ENCODE measurements at regions not wholly inside any gene's neighbourhood (a gene's known extent, or its start where the extent isn't known, plus 50 kb on each side); places are given as distances from the start of the nearest gene placed in this dataset.
"Not testable (repeated sequence)": the region's sequence is repeated elsewhere in the genome, so short reads cannot be mapped to it uniquely, and the experiment has no call there.

- Histone ChIP-seq H3K4me2 (no peak overlapping the region), H3K27ac (no peak overlapping the region), H3K4me1 (no peaks in the 10 kb centered on the region), H3K9me3 (no peaks in the 10 kb centered on the region), H3K36me3 (no peaks in the 10 kb centered on the region), H3K9ac (no peak overlapping the region), H4K20me1 (no peaks in the 10 kb centered on the region), H3K4me3 (no peak overlapping the region), H3K27me3 (no peaks in the 10 kb centered on the region)
- TF ChIP-seq Cebpa-rat (IDR thresholded peaks at IDR 0.05): no peak
These were observed 56.0 kb upstream of the LRPPRC start for GRCh38 chr2:44051593-44052347.

DNA sequence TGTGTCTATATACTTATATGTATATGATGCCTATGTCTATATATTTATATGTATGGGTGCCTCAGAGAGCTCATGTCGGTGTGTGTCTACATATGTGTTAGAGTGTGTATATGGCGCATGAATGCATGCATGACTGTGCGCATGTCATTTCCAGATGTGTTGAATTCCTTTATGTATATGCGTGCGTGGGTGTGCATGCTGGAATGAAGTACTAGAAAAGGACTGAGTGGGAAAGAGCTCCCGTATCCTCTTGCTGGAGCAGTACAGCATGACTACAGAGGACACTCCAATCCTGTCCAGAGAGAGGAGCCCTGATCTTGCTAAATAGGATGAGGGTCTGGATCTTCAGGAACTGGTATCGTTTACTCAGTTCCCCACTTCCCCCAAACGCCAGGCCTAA lies 56.8 kb upstream of the LRPPRC start:
- H3K9me3 ChIP-seq: no peaks in the 10 kb centered on the region
- H3K27me3 ChIP-seq: no peaks in the 10 kb centered on the region
- H3K9ac ChIP-seq: no peak overlapping the region
- H3K4me1 ChIP-seq: no peaks in the 10 kb centered on the region
- H3K36me3 ChIP-seq: no peaks in the 10 kb centered on the region
- H3K4me2 ChIP-seq: no peak overlapping the region
- H4K20me1 ChIP-seq: no peaks in the 10 kb centered on the region
- TF ChIP-seq Cebpa-rat (IDR thresholded peaks at IDR 0.05): no peak
- no peak overlapping the region for H3K4me3 ChIP-seq
- no peak overlapping the region for H3K27ac ChIP-seq

GRCh38 chr2:44053052-44053451 lies 57.3 kb upstream of the LRPPRC start:
- Histone ChIP-seq H3K4me3 (no peak overlapping the region), H3K9ac (no peak overlapping the region), H3K4me1 (no peaks in the 10 kb centered on the region), H3K9me3 (no peaks in the 10 kb centered on the region), H4K20me1 (no peaks in the 10 kb centered on the region), H3K4me2 (no peak overlapping the region), H3K27me3 (no peaks in the 10 kb centered on the region), H3K36me3 (no peaks in the 10 kb centered on the region), H3K27ac (no peak overlapping the region)
- no peak for TF ChIP-seq Cebpa-rat (IDR thresholded peaks at IDR 0.05)

- TF ChIP-seq Cebpa-rat (IDR thresholded peaks at IDR 0.05): no peak
- Histone ChIP-seq H3K4me1 (no peaks in the 10 kb centered on the region), H3K27ac (no peak overlapping the region), H3K27me3 (no peaks in the 10 kb centered on the region), H3K9ac (no peak overlapping the region), H4K20me1 (no peaks in the 10 kb centered on the region), H3K4me3 (no peak overlapping the region), H3K36me3 (no peaks in the 10 kb centered on the region), H3K4me2 (no peak overlapping the region), H3K9me3 (no peaks in the 10 kb centered on the region)
These were observed 57.7 kb upstream of the LRPPRC start for GRCh38 chr2:44053456-44053855.

GRCh38 chr2:44055229-44055628 lies 59.4 kb upstream of the LRPPRC start:
- no peak overlapping the region for H3K9ac ChIP-seq

GRCh38 chr2:44055664-44056063 lies 59.9 kb upstream of the LRPPRC start:
- TF ChIP-seq Cebpa-rat (IDR thresholded peaks at IDR 0.05): no peak
- Histone ChIP-seq H4K20me1 (no peaks in the 10 kb centered on the region), H3K36me3 (no peaks in the 10 kb centered on the region), H3K4me3 (no peak overlapping the region), H3K9me3 (peaks cover 14% of the 10 kb centered on the region), H3K4me1 (no peaks in the 10 kb centered on the region), H3K9ac (no peak overlapping the region), H3K4me2 (no peak overlapping the region), H3K27me3 (no peaks in the 10 kb centered on the region), H3K27ac (no peak overlapping the region)

More at GRCh38 chr2:44055229-44055628, 59.4 kb upstream of the LRPPRC start:
- H3K36me3 ChIP-seq: no peaks in the 10 kb centered on the region
- no peak overlapping the region for H3K27ac ChIP-seq
- H3K4me1 ChIP-seq: no peaks in the 10 kb centered on the region
- H3K9me3 ChIP-seq: peaks cover 12% of the 10 kb centered on the region
- no peak overlapping the region for H3K4me2 ChIP-seq
- no peaks in the 10 kb centered on the region for H4K20me1 ChIP-seq
- no peak overlapping the region for H3K4me3 ChIP-seq
- no peaks in the 10 kb centered on the region for H3K27me3 ChIP-seq
- no peak for TF ChIP-seq Cebpa-rat (IDR thresholded peaks at IDR 0.05)

GRCh38 chr2:44056947-44057346 lies 61.2 kb upstream of the LRPPRC start:
- TF ChIP-seq Cebpa-rat (IDR thresholded peaks at IDR 0.05): no peak
- no peak overlapping the region for H3K9ac ChIP-seq
- no peak overlapping the region for H3K27ac ChIP-seq
- no peaks in the 10 kb centered on the region for H3K27me3 ChIP-seq
- H3K4me1 ChIP-seq: no peaks in the 10 kb centered on the region
- H3K9me3 ChIP-seq: peaks cover 14% of the 10 kb centered on the region
- H3K36me3 ChIP-seq: no peaks in the 10 kb centered on the region
- no peaks in the 10 kb centered on the region for H4K20me1 ChIP-seq
- H3K4me3 ChIP-seq: no peak overlapping the region
- no peak overlapping the region for H3K4me2 ChIP-seq

DNA sequence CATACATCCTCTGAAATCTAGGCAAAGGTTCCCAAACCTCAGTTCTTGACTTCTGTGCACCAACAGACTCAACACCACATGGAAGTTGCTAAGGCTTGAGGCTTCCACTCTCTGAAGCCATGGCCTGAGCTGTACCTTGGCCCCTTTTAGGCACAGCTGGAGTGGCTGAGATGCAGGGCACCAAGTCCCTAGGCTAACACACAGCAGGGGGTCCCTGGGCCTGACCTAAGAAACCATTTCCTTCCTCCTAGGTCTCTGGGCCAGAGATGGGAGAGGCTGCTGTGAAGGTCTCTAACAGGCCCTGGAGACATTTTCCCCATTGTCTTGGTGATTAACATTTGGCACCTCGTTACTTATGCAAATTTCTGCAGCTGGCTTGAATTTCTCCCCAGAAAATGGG lies 64.5 kb upstream of the LRPPRC start:
- H3K9me3 ChIP-seq: peaks cover 14% of the 10 kb centered on the region
- H3K27ac ChIP-seq, H3K4me1 ChIP-seq, H3K36me3 ChIP-seq, H3K4me2 ChIP-seq, H3K27me3 ChIP-seq, H4K20me1 ChIP-seq, H3K9ac ChIP-seq, H3K4me3 ChIP-seq: not testable (repeated sequence)

DNA sequence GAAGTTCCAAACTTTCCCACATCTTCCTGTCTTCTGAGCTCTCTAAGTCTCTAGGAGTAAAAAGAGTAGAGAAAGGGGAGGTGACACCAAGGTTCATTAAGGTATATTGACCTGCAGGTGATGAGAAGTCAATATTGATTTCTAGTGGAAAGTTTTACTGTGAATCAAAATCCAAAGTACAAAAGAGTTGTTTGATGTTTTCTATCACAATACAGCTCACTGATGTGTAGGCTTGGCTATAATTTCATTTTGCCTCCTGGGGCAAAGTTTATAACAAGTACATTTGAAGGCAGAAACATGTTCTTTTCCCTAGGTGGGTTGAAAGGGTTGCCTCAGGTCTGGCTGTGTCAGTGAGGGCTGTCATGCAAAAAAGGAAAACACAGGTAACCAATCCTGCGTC lies 65.2 kb upstream of the LRPPRC start:
- Histone ChIP-seq H3K27ac (no peak overlapping the region), H4K20me1 (no peaks in the 10 kb centered on the region), H3K9me3 (peaks cover 14% of the 10 kb centered on the region), H3K4me3 (no peak overlapping the region), H3K4me1 (no peaks in the 10 kb centered on the region), H3K4me2 (no peak overlapping the region), H3K9ac (no peak overlapping the region), H3K36me3 (no peaks in the 10 kb centered on the region), H3K27me3 (no peaks in the 10 kb centered on the region)
- no peak for TF ChIP-seq Cebpa-rat (IDR thresholded peaks at IDR 0.05)

- Histone ChIP-seq H3K4me3 (no peak overlapping the region), H3K9me3 (peaks cover 14% of the 10 kb centered on the region), H3K9ac (no peak overlapping the region), H3K27ac (no peak overlapping the region), H3K4me1 (no peaks in the 10 kb centered on the region), H3K4me2 (no peak overlapping the region), H4K20me1 (no peaks in the 10 kb centered on the region), H3K36me3 (no peaks in the 10 kb centered on the region), H3K27me3 (no peaks in the 10 kb centered on the region)
- no peak for TF ChIP-seq Cebpa-rat (IDR thresholded peaks at IDR 0.05)
These were observed 65.7 kb upstream of the LRPPRC start for GRCh38 chr2:44061469-44061868.

DNA sequence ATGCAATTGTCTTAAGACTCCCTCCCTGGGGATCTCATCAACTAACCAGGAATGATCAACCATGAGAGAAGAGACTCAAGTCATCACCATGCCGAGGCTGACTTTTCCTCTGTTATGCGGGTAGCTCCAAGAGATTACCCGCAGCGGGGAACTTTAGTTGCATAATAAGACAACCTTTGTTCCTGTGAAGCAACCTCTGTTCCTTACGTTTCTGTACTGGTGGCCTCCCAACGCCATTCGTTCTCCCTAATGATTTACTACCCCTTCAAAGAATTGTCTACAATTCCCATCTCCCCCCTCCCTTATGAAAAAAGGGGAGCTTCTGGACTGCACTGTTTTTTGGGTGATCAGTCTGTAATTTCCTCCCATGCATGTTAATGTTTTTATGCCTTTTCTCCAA lies 66.1 kb upstream of the LRPPRC start:
- Histone ChIP-seq H3K9me3 (peaks cover 15% of the 10 kb centered on the region), H4K20me1 (no peaks in the 10 kb centered on the region), H3K27ac (no peak overlapping the region), H3K36me3 (no peaks in the 10 kb centered on the region), H3K9ac (no peak overlapping the region), H3K27me3 (no peaks in the 10 kb centered on the region), H3K4me1 (no peaks in the 10 kb centered on the region), H3K4me2 (no peak overlapping the region), H3K4me3 (no peak overlapping the region)
- TF ChIP-seq Cebpa-rat (IDR thresholded peaks at IDR 0.05): no peak
